ENCODE measurements at regions not wholly inside any gene's neighbourhood (a gene's known extent, or its start where the extent isn't known, plus 50 kb on each side); places are given as distances from the start of the nearest gene placed in this dataset.

DNA sequence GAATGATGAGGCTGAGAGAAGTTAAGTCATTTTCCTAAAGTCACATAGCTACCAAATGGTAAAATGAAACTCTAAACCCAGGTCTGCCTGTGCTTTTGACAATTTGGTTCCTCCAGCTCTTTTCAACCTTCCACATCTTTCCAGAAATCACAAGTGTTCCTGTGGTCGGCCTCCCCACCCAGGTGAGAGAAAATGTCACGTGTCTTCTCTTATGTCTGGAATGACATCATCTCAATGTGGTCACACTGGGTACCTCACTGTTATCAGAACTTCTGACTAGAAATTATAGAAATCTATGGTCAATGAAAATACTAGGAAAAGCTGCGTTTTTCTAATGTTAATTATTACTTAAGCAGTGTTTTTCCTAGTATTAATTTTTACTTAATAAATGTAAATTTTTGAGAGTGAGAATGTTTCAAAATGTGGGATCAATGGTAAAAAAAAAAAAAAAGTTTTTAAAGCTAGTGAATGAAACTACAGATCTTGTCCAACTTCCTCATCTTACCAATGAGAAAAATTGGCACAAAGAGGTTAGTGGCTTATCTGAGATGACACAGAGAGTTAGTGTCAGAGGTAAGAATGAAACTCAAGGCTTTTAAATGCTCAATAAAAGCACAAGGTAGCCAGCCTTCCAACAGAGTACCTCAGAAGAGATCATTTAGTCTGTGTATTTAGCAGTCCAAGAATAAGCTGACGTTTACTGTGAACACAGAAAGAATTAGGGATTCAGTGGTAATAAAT is 228.7 kb upstream of the NR4A3 start:
- ATAC-seq: no peak

DNA sequence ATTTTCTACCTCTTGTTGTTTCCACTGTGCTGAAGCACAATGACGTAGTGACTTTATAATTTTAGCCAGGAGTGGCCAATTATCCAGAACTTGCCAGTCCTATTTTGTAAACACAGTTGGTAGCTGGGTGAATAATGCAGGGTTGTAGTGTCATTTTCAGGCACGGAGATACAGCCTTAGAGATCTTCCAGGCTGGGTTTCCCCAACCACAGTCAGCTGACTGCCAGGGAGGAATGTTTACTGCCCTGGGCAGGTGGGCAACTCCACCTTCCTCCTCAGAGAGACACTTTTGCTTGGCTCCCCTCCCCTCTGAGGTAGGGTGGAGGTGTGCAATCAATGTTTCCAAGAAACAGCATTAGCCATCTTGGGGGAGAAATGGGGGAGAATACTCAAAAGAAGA is 228.1 kb upstream of the NR4A3 start:
- peak in 1 of 2 donors; percentile 27 for ATAC-seq

DNA sequence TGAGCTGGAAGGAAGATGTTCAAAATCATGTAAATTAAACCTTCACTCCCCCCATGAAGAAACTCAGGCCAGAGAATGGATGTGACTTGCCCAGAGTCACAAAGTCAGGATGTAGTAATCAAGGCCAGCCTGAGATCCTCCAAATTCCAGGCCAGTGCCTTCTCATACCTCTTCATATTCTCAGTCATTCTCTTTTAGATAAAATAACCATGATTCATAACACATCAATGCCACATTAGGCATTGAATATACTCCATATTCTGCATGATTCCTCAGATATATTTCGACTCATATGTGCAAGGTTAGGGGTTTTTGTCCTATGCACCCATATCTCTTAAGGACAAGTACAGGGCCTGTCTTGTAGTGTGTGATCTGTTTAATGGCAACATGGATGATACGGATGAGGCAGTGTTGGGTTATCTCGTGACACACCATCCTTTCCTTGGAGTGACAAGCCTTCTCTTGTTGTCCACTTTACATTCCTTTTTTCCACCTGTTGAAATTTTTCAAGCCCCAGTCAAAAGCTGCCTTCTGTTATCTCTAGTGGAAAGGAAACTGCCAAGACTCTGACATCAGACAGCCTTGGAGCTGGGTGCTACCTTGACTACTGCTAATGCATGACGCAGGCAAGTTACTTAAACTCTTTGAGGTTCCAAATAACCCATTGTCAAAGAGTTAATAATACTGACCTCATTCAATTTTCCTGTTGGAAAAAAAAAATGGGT is 227.5 kb upstream of the NR4A3 start:
- ATAC-seq: no peak

DNA sequence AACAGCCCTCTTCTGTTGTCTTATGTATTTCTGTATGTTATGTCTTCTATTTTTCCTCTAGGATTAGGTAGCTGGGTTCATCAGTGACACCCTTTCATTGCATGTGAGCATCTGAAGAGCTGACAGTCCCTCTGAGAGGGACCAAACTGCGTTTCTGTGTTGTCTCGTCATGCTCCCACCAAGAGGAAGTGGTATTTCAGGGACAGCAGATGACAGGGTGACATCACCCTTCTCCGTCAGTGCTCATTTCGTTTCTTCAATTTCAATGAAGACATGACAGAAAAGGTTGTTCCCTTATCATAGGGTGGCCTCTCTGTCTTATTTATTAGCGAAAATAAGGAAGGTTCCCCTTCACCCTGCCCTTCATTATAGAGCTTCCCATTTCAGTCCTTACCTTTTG is 225.9 kb upstream of the NR4A3 start:
- peak; percentile 25 to 39 for ATAC-seq

DNA sequence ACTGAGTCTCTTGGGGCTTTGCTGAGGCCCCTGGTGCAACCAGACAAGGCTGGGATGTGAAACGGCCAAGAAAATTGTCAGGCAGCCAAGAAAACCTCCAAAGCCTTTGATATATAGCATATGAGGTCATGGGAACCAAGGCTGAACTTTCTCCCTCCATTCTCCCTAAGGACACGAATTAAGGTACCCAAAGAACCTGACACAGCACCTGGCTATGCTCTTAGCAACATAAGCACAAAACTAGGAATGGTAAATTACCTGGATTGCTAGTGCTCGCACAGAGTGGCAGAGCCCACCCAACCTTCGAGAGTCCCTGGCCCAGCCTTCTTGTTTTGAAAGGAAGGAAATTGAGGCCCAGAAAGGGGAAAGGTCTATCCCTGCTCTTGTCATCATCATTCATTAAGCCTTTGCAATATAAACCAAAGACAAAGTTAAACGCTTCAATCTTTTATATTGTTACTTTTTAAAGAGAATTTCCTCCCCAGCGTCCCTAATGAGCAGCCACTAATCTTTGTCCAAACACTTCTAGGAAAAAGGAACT is 220.0 kb upstream of the NR4A3 start:
- ATAC-seq: no peak

DNA sequence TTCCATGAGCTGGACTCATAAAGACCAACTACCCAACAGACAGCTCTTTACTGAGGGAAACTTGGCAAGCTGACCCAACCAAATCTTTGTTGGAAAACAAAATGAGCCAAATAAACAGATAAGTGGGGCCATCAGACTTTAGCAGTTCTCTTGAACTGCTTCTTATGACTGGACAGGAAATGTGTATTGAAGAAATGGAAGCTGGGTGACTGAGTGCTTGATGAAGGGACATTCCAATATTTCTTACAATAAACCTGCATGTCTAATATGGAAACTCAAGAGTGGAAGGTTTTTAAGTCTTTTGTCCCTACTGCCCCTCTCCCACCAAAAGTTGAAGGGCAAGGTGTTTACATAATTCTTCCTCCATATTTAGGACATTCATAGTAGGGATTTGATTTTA is 218.8 kb upstream of the NR4A3 start:
- ATAC-seq: peak in 1 of 2 donors; percentile 36

DNA sequence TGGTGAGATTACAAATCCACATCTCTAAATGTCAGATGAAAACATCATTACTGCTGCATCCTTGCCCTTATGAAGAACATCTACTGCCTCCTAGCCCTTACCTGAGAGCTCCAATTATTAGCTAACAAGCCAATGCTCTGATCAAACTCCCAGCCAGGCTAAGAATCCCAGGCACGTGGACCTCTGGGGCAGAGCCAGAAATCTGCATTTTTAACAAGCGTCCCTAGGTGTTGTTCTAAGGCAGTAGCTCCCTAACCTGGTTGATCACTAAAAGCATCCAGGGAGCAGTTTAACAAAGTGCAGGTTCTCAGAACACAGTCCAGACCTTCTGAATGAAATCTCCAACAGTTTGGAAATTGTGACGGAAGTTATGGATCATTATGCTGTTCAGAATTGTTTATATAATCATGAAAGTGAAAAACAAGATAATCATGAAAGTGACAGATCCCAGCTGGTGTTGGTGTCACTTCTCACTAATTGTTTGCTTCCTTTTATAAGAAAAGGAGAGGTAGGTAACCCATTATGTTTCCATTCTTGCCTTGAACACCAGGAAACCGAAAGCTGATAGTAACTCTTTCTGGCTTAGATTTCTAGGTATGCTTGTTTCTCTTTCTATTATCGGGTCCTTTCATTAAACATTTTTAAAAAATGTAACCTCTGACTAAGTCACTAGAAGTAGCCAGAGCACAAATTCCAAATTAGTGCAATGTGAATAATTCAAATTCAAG is 216.5 kb upstream of the NR4A3 start:
- ATAC-seq: no peak

DNA sequence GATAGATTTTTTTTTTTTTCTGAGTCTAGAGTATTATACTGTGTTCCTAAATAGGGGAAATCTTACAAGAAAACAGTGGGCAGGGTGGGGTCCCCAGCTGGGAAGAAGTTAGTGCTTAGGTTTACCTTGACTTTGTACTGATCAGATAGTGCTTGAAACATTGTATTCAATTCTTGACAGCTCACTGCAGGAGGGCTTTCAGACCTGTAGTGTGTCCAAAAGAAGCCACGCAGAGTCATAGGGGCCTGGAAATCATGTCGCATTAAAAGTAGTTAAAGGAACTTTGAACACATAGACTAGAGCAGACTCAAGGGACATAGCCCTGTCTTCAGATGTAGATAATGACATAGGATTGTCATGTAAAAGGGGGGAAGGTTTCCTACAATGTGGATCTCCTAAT is 215.4 kb upstream of the NR4A3 start:
- no peak for ATAC-seq

DNA sequence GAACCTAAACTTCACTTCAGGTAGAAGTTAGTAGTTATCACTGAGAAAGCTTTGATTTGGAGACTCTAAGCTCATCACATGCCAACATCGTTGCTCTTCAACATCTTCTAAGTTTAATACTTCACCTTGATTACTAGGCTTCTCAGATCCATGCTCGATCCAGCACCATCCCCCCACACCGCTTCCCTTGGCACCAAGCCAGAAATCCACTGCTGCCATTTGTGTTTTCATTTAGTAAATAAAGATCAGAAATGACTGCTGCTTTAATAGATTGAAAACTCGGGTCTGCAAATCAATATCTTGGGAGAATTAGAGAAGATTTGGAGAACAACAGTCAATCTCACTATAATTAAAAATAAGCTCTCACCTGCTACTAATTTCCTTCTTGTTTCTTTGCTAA is 214.7 kb upstream of the NR4A3 start:
- ATAC-seq: no peak

DNA sequence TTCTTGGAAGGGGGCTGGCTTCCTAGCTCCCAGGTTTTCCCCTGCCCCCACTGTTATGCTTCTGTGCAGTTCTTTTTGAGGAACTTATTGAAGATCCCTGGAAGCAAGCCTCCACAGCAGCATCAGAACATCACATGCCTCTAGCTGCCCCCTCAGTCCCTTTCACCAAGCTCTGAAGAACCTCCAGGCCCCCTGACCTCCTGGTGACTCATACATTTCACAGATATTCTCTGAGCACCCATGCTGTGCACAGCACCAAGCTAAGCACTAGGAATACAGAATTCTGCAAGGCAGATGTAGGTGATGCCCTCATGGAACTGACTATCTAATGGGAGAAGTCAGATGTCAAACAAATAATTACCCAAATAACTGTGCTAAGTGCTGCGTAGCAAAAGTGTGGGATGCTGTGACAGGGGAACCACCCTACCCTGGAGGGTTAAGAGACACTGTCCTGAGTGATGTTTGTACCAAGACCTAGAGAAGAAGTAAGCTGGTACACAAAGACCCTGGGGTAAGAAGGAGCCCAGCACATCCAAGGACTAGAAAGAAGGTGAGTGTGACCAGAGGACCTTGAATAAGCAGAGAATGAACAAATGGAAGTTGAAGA is 213.7 kb upstream of the NR4A3 start:
- ATAC-seq: no peak

DNA sequence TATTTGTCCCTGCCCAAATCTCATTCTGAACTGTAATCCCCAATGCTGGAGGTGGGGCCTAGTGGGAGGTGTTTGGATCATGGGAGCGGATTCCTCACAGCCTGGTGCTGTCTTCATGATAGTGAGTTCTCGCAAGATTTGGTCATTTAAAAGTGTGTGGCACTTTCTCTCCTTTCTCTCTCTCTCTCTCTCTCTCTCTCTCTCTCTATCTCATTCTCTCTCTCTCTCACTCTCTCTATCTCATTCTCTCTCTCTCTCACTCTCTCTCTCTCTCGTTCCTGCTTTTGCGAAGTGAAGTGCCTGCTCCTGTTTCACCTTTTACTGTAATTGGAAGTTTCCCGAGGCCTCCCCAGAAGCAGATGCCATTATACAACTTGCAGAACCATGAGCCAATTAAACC is 207.3 kb upstream of the NR4A3 start:
- no peak for ATAC-seq

DNA sequence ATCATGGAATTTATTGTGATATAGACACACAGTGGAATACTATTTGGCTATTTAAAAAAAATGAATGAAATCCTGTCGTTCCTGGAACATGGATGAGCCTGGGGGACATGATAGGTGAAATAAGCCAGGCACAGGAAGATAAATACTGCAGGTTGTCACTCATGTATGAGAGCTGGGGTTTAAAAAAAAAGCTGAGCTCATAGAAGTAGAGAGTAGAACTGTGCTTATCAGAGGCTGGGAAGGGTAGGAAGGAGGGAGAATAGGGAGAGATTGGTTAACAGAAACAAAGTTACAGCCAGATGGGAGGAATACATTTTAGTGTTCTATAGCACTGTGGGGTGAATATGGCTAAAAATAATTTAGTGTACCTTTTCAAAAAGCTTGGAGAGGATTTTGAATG is 200.6 kb upstream of the NR4A3 start:
- no peak for ATAC-seq

DNA sequence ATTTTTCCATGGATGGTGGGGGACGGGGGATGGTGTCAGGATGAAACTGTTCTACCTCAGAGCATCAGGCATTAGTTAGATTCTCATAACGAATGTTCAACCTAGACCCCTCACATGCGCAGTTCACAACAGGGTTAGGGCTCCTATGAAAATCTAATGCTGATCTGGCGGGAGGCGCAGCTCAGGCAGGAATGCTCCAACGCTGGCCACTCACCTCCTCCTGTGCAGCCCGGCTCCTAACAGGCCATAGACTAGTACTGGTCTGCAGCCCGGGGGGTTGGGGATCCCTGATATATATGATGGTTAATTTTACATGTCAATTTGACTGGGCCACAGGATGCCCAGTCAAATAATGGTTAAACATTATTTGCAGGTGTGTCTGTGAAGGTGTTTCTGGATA is 199.0 kb upstream of the NR4A3 start:
- no peak for ATAC-seq

DNA sequence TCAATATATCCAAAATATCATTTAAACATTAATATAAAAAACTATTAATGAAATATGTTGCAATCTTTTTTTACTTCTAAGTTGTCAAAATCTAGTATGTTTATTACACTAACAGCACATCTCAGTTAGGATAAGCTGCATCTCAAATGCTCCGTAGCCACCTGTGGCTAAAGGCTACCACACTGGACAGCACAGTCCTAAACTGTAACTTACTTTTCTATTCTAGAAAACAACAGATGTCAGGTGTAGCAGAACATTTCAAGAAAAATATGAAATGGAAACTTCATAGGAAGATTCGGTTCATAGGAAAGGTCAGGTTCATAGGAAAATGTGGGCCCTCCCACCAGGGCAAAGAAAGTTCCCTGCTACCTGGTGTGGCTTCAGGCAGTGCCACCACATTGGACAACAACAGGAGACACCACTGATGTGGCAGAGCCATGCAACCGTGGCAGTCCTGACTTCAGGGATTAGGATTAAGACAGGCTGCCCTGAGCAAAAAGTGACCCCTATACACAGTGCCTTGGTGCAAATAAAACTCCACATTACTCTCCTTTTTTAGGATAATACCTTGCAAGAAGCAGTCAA is 197.8 kb upstream of the NR4A3 start:
- ATAC-seq: no peak

DNA sequence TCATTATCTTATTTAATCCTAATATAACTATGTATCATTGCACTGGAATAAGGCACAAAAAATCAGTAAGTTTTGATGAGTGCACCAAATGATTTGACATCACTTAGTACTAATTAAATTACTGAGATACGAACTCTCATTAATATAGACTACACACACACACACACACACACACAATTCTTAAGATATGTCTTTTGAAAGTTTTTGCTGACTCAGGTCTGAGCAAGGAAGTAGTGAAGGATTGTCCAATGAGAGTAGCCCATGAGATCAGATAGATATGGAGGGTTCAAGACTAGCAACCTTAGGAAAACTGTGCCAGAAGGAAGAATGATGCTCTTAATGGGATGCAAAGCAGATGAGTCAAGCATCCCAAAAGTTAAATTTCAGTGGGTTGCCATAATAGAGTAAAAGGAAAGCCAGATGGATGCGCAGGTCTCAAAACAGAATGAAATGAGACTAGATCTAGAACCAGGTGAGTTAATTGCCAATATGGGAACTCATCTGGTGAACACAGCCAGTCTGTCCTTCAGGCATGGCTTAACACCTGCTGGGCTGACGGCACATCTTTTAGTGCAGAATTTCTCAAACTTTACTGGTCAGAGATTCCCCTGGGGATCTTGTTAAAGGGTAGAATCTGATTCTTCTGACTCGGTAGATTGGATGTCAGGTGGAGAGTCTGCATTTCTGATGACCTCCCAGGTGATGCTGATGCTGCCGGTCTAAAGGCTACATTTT is 197.0 kb upstream of the NR4A3 start:
- no peak for ATAC-seq

DNA sequence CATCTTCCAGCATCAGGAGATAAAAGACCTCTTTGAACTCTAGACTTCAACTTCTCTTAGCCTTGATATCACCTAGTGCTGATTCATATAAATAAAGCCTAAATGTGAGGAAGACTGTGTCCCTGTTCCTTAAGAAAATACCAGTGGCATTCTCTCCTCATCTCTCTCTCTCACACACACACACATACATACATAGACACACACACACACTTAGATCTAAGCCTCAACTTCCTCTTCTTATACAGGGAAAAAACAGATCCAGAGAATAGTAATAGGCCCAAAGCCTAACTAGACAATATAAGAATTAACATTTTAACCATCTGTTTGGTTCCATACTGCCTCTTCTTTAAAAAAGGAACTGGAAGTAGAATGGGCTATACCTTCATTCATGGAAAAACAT is 195.3 kb upstream of the NR4A3 start:
- no peak for ATAC-seq

DNA sequence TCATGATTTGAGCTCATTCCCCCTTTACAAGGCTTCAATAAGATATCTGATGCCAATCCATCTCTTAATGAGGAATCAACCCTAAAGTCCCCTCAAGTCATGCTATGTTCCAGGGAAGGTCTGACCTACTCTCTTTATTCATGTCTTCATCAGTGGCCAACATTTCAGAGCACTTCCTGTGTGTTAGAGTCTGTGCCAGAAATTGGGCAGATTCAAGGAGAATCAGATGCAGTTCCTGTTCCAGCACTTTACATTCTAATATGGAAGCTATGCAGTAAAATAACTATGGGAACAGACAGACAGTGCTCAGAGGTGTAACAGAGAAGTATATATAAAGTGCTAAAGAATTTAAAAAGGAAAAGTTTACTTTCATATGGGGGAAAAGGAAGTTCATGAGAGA is 193.4 kb upstream of the NR4A3 start:
- ATAC-seq: no peak

DNA sequence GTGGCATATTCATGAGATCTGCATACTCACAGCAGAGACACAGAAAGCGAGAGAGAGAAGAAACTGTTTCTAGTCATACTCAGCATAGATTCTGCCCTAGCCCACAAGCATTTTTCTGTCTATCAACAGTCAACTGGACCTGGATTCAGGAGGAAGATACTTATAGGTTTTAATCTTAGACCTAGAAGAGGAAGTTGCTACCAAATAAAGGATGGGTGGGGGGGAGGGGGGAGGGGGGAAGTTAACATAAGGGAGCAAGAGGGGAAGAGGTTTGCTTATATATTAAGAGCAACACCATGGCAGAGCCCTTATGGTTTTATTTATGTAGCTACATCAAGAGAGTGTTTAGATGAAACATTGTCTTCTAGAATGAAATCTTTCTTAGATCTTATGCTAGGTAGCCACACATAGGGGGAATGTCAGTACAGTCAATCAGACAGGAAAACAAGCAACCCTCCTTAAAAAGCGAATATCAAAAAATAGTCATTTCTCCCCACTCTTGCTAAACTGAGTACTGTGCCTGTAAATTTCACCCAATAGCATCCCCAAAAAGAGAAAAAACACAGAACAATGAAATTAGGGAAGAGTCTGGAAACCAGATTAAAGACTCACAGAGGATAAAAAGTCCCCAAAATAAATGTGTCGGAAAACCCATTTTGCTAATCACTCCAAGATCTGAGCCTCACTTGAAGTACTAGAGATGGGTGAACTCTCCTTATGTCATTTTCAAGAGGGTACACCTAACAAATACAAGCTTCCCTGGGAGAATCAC is 192.7 kb upstream of the NR4A3 start:
- ATAC-seq: no peak

DNA sequence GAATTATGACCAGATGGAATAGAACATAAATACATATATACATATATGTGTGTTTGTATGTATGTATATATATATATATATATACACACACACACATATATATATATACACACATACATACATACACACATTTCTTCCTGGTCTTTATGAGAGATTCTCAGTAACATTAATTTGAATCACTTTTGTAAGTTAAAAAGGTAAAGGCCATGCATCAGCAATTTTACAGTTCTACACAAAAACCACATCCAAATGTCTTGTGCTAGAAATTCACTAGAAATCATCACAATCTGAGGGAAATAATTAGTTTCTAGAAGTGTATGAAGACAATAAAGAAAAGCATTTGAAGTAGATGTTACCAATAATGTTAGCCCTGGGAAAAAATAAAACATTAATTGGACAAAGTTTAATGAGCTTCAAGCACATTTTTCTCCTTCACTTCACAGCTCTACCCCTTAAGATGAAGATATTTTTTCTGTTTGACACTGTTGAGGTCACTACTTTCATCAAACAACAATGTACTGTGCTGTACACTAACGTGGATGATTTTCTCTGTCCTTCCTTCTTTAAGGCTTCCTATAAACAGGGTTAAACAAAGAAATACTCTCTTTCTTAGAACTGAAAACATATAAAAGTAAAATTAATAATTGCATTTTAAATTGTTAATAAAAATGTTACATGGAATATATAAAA is 189.2 kb upstream of the NR4A3 start:
- no peak for ATAC-seq

DNA sequence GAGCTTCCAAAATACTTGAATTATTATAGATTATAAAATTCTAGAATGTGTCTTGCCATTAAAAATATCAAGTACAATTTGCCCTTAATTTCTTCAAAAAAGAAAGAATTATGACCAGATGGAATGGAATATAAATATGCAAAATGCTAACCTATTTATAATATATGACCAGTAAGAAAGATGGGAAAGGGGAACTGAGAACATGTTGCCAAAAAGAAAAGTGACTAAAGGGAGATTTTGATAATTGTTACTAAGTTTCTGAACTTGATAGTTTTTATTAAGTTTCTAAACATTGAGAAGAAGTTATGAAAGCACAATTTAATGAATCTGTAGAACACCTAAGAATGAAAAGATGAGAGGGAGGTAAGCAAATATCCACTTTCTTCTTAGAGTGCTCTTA is 188.4 kb upstream of the NR4A3 start:
- ATAC-seq: no peak

DNA sequence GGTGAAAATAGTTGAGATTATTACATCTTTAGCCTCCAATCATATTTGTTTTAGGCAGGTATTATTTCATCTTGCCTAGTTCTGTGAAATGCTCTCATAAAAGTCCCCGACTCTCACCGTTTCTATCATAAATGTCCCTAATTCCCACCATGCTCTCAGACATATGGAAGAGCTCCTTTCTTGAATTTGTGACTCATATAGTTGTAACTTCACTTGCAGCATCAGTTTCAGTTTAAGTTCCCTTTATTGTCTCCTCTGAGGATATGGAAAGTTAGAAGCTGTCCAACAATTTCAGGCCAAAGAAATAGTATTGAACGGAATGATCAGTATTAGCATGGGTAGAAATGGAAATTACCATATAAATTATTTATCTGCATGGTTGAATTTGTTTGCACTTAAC is 187.5 kb upstream of the NR4A3 start:
- ATAC-seq: no peak
